Choroid plexus epithelial cell (primary cell): ENCODE measurements at regions not wholly inside any gene's neighbourhood (a gene's known extent, or its start where the extent isn't known, plus 50 kb on each side); places are given as distances from the start of the nearest gene placed in this dataset.

Experiments used
- DNase-seq: peaks from one replicate; pipeline ENCODE4 v3.0.0-alpha.2; 2010; ENCODE audit warnings: low read depth
- H3K4me3 ChIP-seq: 2 replicates; pipeline ENCODE4 v1.5.1; 2011; ENCODE audit warnings: low read depth, mild to moderate bottlenecking, control low read depth, low read length, moderate library complexity
- TF ChIP-seq, protein P1 (sequence below): conservative IDR thresholded peaks from 2 replicates; pipeline ENCODE4 v1.5.1; 2011; ENCODE audit warnings: low read depth, mild to moderate bottlenecking, control low read depth, inconsistent platforms, low read length, moderate library complexity

DNA sequence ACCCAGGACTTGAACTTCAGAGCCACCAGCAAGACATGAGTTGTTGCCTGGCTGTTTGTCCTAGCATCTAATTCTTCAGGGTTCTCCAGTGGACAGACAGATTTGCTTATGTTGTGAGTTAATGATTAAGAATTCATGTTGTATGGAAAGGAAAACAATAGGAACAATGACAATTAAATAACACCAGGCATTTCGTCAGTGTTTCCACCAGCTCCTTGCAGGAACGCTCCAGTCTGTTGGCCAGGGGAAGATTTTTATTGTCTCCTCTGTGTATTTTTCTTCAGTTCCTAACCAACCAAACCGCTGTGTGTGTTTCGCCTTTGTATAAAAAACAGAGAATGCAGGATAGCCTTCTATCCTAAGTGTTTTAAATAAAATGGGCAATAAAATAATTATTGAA lies 64.4 kb upstream of the PTGFR start:
- TF ChIP-seq, protein P1, sequence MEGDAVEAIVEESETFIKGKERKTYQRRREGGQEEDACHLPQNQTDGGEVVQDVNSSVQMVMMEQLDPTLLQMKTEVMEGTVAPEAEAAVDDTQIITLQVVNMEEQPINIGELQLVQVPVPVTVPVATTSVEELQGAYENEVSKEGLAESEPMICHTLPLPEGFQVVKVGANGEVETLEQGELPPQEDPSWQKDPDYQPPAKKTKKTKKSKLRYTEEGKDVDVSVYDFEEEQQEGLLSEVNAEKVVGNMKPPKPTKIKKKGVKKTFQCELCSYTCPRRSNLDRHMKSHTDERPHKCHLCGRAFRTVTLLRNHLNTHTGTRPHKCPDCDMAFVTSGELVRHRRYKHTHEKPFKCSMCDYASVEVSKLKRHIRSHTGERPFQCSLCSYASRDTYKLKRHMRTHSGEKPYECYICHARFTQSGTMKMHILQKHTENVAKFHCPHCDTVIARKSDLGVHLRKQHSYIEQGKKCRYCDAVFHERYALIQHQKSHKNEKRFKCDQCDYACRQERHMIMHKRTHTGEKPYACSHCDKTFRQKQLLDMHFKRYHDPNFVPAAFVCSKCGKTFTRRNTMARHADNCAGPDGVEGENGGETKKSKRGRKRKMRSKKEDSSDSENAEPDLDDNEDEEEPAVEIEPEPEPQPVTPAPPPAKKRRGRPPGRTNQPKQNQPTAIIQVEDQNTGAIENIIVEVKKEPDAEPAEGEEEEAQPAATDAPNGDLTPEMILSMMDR, result no peak
- H3K4me3 ChIP-seq, result no peak overlapping the region
- DNase-seq, result no peak

DNA sequence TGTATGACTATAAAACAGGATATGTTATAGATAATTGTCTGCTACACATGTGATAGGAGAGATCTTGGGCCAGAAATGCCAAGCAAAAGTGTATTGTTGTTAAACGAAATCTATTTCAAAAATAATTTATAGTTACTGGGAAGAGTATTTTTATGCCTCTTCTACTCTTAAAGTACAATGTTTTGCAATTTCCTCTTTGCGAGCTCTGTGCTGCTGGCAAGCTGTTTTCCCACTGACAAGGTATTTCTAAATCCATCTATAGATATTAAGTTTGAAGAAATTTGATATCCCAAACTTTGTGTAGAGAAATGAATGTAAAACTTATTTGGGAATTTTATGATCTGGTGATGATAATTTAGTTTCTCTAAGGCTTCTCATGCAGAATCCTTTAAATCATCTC lies 63.3 kb upstream of the PTGFR start:
- DNase-seq, result peak; percentile 47
- TF ChIP-seq, protein P1, result no peak

DNA sequence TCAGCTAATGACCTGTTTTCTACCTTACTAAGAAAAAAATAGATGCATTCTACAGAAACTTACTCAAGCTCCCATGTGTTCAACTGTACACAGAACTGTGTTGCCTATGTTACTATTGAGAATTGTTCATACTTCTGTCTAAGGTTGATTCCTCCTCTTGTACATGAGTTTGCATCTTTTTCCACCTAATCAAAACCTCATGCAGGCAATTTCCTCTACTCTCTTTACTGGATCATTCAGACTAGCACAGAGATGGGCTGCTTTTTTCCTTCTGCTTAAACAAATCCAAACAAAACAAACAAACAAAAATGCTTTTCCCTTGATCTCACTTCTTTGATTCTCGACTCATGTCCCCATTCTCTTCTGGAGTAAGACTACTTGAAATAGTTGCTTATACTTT lies 58.8 kb upstream of the PTGFR start:
- TF ChIP-seq, protein P1, result no peak
- no peak overlapping the region for H3K4me3 ChIP-seq

More for the DNA sequence above, 63.3 kb upstream of the PTGFR start:
- no peak overlapping the region for H3K4me3 ChIP-seq

DNA sequence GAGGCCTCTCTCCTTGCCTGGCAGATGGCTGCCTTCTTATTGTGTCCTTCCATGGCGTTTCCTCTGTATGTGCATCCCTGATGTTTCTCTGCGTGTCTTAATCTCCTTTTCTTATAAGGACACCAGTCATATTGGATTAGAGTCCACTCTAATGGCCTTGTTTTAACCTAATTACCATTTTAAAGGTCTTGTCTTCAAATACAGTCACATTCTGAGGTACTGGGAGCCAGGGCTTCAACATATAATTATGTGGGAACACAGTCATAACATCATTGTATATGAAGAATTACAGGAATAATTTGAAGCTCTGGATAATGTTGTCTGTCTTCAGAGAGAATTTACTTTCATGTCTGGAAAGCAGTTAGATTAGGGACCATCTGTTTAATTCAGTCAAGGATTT lies 56.4 kb upstream of the PTGFR start:
- no peak for DNase-seq
- TF ChIP-seq, protein P1, result no peak
- no peak overlapping the region for H3K4me3 ChIP-seq

More for the DNA sequence above, 58.8 kb upstream of the PTGFR start:
- DNase-seq, result no peak

DNA sequence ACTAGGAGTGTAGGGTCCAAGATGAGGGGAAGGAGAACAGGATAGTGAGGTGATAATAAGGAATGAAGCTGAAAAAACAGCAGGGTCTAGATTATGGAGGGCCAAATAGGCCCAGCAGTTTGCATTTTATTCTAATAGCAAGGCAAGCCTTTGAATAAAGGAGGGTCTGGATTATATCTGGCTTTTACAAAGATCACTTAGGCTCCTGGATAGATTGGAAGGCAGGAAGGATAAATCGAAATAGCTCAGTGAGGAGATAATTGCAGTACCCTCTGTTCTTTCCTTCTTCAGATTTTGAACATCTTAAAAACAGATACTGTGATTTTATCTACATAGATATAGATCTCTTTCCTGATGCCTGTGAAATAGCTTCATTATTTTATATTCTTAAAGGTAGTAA lies 53.8 kb upstream of the PTGFR start:
- DNase-seq, result no peak
- TF ChIP-seq, protein P1, result no peak
- no peak overlapping the region for H3K4me3 ChIP-seq

DNA sequence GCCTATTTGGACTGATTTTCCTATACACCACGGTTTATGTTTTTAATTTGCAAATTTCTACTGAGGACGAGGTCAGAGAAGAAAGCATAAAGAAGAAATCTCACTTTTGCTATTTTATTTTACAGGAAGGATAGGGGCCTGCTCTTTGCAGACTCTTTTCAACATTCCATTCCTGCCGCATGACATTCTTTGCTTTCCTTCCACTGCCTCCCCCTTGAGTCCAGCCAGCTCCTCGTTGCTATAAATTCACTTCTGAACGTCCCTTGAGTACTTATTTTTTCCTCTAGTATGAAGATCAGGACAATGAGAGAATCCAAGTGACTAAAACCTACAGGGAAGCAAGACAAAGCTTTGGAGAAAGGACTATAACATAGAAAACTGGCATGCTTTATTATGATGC lies 53.4 kb upstream of the PTGFR start:
- no peak overlapping the region for H3K4me3 ChIP-seq
- DNase-seq, result peak; percentile 74
- TF ChIP-seq, protein P1, result peak; percentile 51

DNA sequence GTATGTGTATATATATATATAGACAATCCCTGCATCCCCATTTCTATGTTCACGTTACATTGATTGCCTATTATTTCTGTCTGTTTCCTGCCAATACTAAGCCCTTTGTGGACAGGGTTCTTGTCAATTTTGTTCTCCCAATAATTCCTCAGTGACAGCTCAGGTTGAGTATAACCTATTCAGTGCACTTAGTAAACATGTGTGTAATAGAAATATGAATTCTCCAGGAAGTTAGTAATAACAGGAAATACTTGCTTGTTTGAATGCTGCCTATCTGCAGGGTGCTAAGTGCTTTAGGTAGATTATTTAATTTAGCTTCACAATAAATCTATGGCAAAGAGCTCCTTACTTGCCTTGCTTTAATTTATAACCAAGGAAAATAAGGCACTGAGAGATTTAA lies 52.8 kb upstream of the PTGFR start:
- TF ChIP-seq, protein P1, result no peak
- DNase-seq, result peak; percentile 12
- no peak overlapping the region for H3K4me3 ChIP-seq
